Activated CD4-positive, alpha-beta T cell treated with anti-CD3 and anti-CD28 coated beads for 36 hours (primary cell): ENCODE measurements at regions not wholly inside any gene's neighbourhood (a gene's known extent, or its start where the extent isn't known, plus 50 kb on each side); places are given as distances from the start of the nearest gene placed in this dataset.

Experiments used
- ATAC-seq: fragments of 200-7000 bp; cut with Tn5 transposase; one replicate; pipeline ENCODE4 v1.10.0; 2021; ENCODE audit warnings: mild to moderate bottlenecking, moderate library complexity
- CTCF ChIA-PET: fragments of 350-600 bp; sonication (Branson Sonifier 250); formaldehyde crosslinking; loops from one replicate; lab custom pipeline; 2021; ENCODE audit warnings: antibody characterized with exemption; lab: Charles Lee
- POLR2A ChIA-PET: fragments of 350-600 bp; sonication (Branson Sonifier 250); formaldehyde crosslinking; loops from one replicate; lab custom pipeline; 2021; ENCODE audit warnings: antibody characterized with exemption, inconsistent platforms; lab: Charles Lee
- DNase-seq: peaks from one replicate; pipeline ENCODE4 v3.0.0-alpha.2; 2020
- H3K27ac Mint-ChIP-seq: one replicate; pipeline ENCODE4 v1.8.0; 2021; ENCODE audit warnings: mixed read lengths
- H3K27me3 Mint-ChIP-seq: one replicate; pipeline ENCODE4 v1.8.0; 2021; ENCODE audit warnings: mixed read lengths
- H3K36me3 Mint-ChIP-seq: one replicate; pipeline ENCODE4 v1.8.0; 2021; ENCODE audit warnings: low read depth, mixed read lengths
- H3K4me1 Mint-ChIP-seq: one replicate; pipeline ENCODE4 v1.8.0; 2021; ENCODE audit warnings: mixed read lengths
- H3K4me3 Mint-ChIP-seq: one replicate; pipeline ENCODE4 v1.8.0; 2021; ENCODE audit warnings: mild to moderate bottlenecking, moderate library complexity, mixed read lengths
- H3K9me3 Mint-ChIP-seq: one replicate; pipeline ENCODE4 v1.8.0; 2021; ENCODE audit warnings: low read depth, mixed read lengths
- intact Hi-C, 2 experiments: fragments of 100-400 bp; cut with DNase I in 1 of 2; cut with micrococcal nuclease in 1 of 2; formaldehyde crosslinking; loops; one replicate each; pipeline versions ENCODE4 v1.14.2 to v1.15.1; 2022 to 2024; cut with DNase I, micrococcal nuclease

DNA sequence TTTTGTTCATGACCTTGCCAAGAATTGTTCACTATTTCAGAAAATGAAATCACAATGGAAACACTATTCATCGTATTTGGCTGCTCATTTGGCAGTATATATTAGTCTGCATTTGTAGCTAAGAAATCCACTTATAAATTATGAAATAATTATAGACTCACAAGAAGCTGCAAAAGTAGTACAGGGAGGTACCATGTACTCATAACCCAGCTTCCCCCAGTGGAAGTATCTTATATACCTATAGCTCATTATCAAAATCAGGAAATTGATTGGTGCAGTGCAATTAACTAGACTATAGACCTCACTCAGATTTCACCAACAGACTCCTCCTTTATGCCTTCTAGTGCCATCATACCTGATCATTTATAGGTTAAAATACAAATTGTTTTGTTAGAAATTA lies 178.8 kb upstream of the VASH1 start:
- H3K4me1 Mint-ChIP-seq, result no peaks in the 10 kb centered on the region
- ATAC-seq, result no peak
- DNase-seq, result no peak
- ChIA-PET POLR2A (no interaction called here), CTCF (no interaction called here)
- intact Hi-C loops, result no loop called here
- H3K27me3 Mint-ChIP-seq, result peaks cover under 1% of the 10 kb centered on the region
- H3K27ac Mint-ChIP-seq, result no peak overlapping the region
- no peak overlapping the region for H3K4me3 Mint-ChIP-seq
- H3K36me3 Mint-ChIP-seq, result no peaks in the 10 kb centered on the region
- no peaks in the 10 kb centered on the region for H3K9me3 Mint-ChIP-seq

DNA sequence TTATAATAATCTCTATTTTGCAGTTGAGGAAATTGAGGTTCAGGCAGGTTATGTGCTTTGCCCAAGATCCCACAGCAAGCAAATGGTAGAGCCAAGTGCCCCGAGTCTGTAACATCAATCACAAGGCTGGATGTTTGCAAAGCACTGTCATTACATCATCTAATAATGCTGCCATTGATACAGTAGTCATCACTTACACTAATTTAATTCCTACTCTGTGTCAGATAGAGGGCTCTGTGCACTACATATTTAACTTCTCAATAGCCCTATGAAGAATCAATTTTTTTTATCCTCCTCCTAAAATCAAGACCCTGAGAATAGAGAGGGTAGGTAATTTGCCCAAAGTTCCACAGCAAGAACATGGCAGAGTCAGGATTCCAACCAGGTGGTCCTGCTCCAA lies 178.1 kb upstream of the VASH1 start:
- no peaks in the 10 kb centered on the region for H3K36me3 Mint-ChIP-seq
- H3K9me3 Mint-ChIP-seq, result no peaks in the 10 kb centered on the region
- POLR2A ChIA-PET, result no interaction called here
- H3K27me3 Mint-ChIP-seq, result no peaks in the 10 kb centered on the region
- no peak overlapping the region for H3K4me3 Mint-ChIP-seq
- H3K27ac Mint-ChIP-seq, result no peak overlapping the region
- CTCF ChIA-PET, result no interaction called here
- intact Hi-C loops, result no loop called here
- no peak for ATAC-seq
- no peak for DNase-seq
- H3K4me1 Mint-ChIP-seq, result no peaks in the 10 kb centered on the region

- ChIA-PET POLR2A (no interaction called here), CTCF (interaction anchor here (0.7 kb wide), 1 partner anchor 131 kb away, joined by 3 read pairs; no protein-coding TSS in a partner anchor)
- Mint-ChIP-seq H3K27me3 (no peaks in the 10 kb centered on the region), H3K27ac (no peak overlapping the region), H3K9me3 (no peaks in the 10 kb centered on the region), H3K4me1 (no peaks in the 10 kb centered on the region), H3K4me3 (no peak overlapping the region), H3K36me3 (no peaks in the 10 kb centered on the region)
- DNase-seq (no peak), ATAC-seq (no peak)
- intact Hi-C loops, result no loop called here
Measured at GRCh38 chr14:76583805-76584204, 177.5 kb upstream of the VASH1 start.

GRCh38 chr14:76584271-76584702 lies 177.0 kb upstream of the VASH1 start:
- no peaks in the 10 kb centered on the region for H3K9me3 Mint-ChIP-seq
- DNase-seq, result no peak
- ChIA-PET CTCF (interaction anchor here (0.7 kb wide), 1 partner anchor 132 kb away, joined by 3 read pairs; no protein-coding TSS in a partner anchor), POLR2A (no interaction called here)
- no peak overlapping the region for H3K27ac Mint-ChIP-seq
- no peaks in the 10 kb centered on the region for H3K36me3 Mint-ChIP-seq
- no peaks in the 10 kb centered on the region for H3K4me1 Mint-ChIP-seq
- intact Hi-C loops, result no loop called here
- no peaks in the 10 kb centered on the region for H3K27me3 Mint-ChIP-seq
- no peak for ATAC-seq
- no peak overlapping the region for H3K4me3 Mint-ChIP-seq

GRCh38 chr14:76585616-76586015 lies 175.7 kb upstream of the VASH1 start:
- ATAC-seq (no peak), DNase-seq (no peak)
- ChIA-PET CTCF (interaction anchor here (1.0 kb wide), 1 partner anchor 15 kb away, joined by 5 read pairs; no protein-coding TSS in a partner anchor), POLR2A (no interaction called here)
- H3K36me3 Mint-ChIP-seq, result no peaks in the 10 kb centered on the region
- H3K27me3 Mint-ChIP-seq, result no peaks in the 10 kb centered on the region
- H3K4me3 Mint-ChIP-seq, result no peak overlapping the region
- no peak overlapping the region for H3K27ac Mint-ChIP-seq
- no peaks in the 10 kb centered on the region for H3K4me1 Mint-ChIP-seq
- intact Hi-C loops, result no loop called here
- H3K9me3 Mint-ChIP-seq, result no peaks in the 10 kb centered on the region

- no peaks in the 10 kb centered on the region for H3K36me3 Mint-ChIP-seq
- H3K4me1 Mint-ChIP-seq, result no peaks in the 10 kb centered on the region
- CTCF ChIA-PET, result interaction anchor here (0.6 to 0.7 kb wide), 2 partner anchors 10 to 104 kb away, joined by 3 to 5 read pairs; no protein-coding TSS in a partner anchor
- no peak overlapping the region for H3K4me3 Mint-ChIP-seq
- H3K9me3 Mint-ChIP-seq, result no peaks in the 10 kb centered on the region
- no peak overlapping the region for H3K27ac Mint-ChIP-seq
- peaks cover 2% of the 10 kb centered on the region for H3K27me3 Mint-ChIP-seq
- DNase-seq, result no peak
- POLR2A ChIA-PET, result no interaction called here
- intact Hi-C loops, result no loop called here
- no peak for ATAC-seq
Measured at GRCh38 chr14:76589246-76589645, 172.0 kb upstream of the VASH1 start.

DNA sequence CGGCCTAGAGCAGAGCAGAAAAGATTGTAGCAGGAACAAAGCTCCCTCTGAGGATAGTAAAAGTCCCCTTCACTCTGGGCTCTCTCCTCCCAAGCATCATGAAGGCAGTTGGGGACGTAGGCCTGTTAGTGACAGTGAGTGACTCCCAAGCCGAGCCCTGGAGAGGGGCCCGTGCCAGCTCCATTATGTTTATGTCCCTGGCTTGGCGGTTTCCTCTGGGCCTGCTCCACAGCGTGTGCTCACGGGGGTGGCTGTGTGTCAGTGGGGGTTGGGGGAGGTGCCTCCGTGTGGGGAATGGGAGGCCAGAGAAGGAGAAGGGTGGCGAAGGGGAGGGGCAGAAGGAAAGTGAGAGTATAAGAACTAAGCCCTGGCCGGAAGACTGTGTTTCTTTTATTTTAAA lies 170.0 kb upstream of the VASH1 start:
- ATAC-seq, result no peak
- H3K27ac Mint-ChIP-seq, result no peak overlapping the region
- no peaks in the 10 kb centered on the region for H3K36me3 Mint-ChIP-seq
- H3K27me3 Mint-ChIP-seq, result peaks cover 8% of the 10 kb centered on the region
- CTCF ChIA-PET, result interaction anchor here (0.6 kb wide), 1 partner anchor 196 kb away, joined by 3 read pairs; no protein-coding TSS in a partner anchor
- no peaks in the 10 kb centered on the region for H3K9me3 Mint-ChIP-seq
- POLR2A ChIA-PET, result no interaction called here
- H3K4me1 Mint-ChIP-seq, result no peaks in the 10 kb centered on the region
- DNase-seq, result no peak
- no peak overlapping the region for H3K4me3 Mint-ChIP-seq
- intact Hi-C loops, result no loop called here

DNA sequence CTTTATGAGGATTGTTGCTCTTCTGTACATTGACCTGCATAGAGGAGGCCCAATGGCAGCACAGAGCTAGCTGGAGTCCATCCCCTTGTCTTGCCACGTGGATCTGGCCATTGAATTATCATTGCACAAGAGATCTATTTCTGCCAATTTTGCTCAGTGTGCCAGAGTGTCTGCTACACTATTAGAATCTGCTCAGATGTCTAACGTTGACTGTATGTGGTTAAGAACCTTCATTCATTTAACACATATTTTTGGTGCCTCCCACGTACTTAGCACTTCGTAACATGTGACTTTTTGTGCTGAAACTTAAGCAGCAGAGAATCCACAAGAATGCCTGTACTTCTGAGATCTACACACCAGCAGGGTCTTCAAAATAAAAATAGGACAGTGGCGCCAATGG lies 166.0 kb upstream of the VASH1 start:
- H3K4me3 Mint-ChIP-seq, result no peak overlapping the region
- peaks cover 12% of the 10 kb centered on the region for H3K27me3 Mint-ChIP-seq
- POLR2A ChIA-PET, result no interaction called here
- H3K27ac Mint-ChIP-seq, result no peak overlapping the region
- intact Hi-C loops, result no loop called here
- CTCF ChIA-PET, result no interaction called here
- H3K9me3 Mint-ChIP-seq, result no peaks in the 10 kb centered on the region
- no peaks in the 10 kb centered on the region for H3K36me3 Mint-ChIP-seq
- H3K4me1 Mint-ChIP-seq, result no peaks in the 10 kb centered on the region
- ATAC-seq (no peak), DNase-seq (no peak)

- Mint-ChIP-seq H3K4me1 (no peaks in the 10 kb centered on the region), H3K9me3 (peaks cover 2% of the 10 kb centered on the region), H3K27me3 (peaks cover 14% of the 10 kb centered on the region), H3K4me3 (no peak overlapping the region), H3K36me3 (no peaks in the 10 kb centered on the region), H3K27ac (no peak overlapping the region)
- ChIA-PET CTCF (no interaction called here), POLR2A (no interaction called here)
- no peak for ATAC-seq
- intact Hi-C loops, result no loop called here
- DNase-seq, result no peak
Measured at GRCh38 chr14:76597387-76597786, 163.9 kb upstream of the VASH1 start.

DNA sequence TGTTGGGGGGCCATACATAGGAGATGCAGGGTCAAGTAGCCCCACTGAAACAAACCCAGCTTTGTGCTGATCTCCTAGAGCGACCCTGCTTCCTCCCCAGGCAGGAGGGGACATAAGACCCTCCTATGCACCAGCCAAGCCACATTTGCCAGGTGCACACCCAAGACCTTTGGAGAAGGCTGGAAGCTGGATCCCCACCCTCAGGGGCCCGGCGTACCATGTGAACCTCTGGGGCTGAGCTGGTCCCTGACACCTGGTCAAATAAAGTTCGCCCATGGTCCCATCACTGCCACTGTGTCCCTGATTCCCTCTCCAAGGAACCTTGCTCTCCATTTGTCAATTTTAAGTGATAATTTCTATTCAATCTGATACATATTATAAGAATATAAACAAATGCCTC lies 162.1 kb upstream of the VASH1 start:
- ChIA-PET CTCF (interaction anchor here (0.7 kb wide), 1 partner anchor 10 kb away, joined by 3 read pairs; no protein-coding TSS in a partner anchor), POLR2A (no interaction called here)
- Mint-ChIP-seq H3K4me3 (no peak overlapping the region), H3K27me3 (peaks cover 15% of the 10 kb centered on the region), H3K27ac (no peak overlapping the region), H3K36me3 (no peaks in the 10 kb centered on the region), H3K9me3 (peaks cover 2% of the 10 kb centered on the region), H3K4me1 (no peaks in the 10 kb centered on the region)
- intact Hi-C loops, result no loop called here
- DNase-seq (no peak), ATAC-seq (no peak)

DNA sequence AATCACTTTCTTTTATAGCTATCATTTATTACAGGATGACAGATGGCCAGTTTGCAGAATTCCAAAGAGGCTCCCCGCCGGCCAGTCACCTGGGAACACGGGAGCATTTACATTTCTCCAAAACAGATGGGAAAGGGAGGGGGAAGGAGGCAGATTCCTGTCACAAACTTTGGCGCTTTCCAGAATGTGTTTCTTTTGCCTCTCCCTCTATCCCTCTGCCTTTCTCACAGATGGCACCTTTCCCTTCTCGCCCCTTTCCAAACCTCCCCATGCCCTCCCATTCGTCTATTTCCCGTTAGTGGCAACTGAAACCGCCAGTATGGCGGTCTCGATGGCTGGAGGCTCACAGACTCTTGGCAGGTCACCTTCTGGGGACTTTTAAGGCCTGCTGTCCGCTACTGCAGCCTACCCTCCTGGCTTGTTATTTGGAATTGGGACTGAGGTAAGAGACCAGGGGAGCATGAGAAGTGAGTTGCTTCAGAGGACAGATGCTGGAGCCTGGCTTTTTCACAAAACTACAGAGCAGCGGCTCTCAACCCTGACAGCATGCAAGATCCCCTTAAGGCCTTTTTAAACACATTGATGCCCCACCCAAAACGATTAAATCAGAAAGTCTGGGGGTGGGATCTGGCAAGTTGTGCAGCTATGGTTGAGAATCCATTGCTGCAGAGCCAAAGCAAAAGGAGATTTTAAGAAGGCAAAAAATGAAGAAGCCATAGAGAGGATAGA lies 161.5 kb upstream of the VASH1 start:
- H3K4me3 Mint-ChIP-seq, result no peak overlapping the region
- H3K9me3 Mint-ChIP-seq, result peaks cover 2% of the 10 kb centered on the region
- no peaks in the 10 kb centered on the region for H3K4me1 Mint-ChIP-seq
- ChIA-PET POLR2A (no interaction called here), CTCF (no interaction called here)
- no peak for ATAC-seq
- no peak overlapping the region for H3K27ac Mint-ChIP-seq
- no peaks in the 10 kb centered on the region for H3K36me3 Mint-ChIP-seq
- DNase-seq, result no peak
- peaks cover 16% of the 10 kb centered on the region for H3K27me3 Mint-ChIP-seq
- intact Hi-C loops, result no loop called here

DNA sequence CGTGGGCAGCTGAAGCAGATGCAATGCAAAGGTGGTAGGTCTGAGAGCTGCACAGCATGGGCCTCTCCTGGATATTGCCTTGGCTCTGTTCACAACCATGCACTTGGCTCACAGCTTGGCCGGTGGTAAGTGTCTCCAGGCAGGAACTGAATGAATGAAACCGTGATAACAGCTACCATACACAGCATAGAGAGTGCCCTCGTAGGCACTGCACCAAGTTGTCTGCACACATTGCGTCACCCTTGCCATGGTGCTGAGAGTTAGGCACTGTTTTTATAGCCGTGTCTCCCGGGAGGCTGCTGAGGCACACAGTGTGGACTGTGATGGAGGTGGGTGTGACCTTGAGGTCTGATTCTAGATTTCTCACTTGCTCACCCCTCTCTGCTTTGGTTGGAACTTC lies 157.6 kb upstream of the VASH1 start:
- intact Hi-C loops, result no loop called here
- ChIA-PET POLR2A (no interaction called here), CTCF (no interaction called here)
- Mint-ChIP-seq H3K4me1 (no peaks in the 10 kb centered on the region), H3K4me3 (no peak overlapping the region), H3K9me3 (peaks cover 2% of the 10 kb centered on the region), H3K36me3 (no peaks in the 10 kb centered on the region), H3K27ac (no peak overlapping the region), H3K27me3 (peaks cover 12% of the 10 kb centered on the region)
- no peak for ATAC-seq
- no peak for DNase-seq
